GM10248 (cell line): ENCODE measurements at regions not wholly inside any gene's neighbourhood (a gene's known extent, or its start where the extent isn't known, plus 50 kb on each side); places are given as distances from the start of the nearest gene placed in this dataset.

Experiments
- CTCF ChIA-PET: fragments of 300-600 bp; sonication (Branson Sonifier 250); formaldehyde crosslinking; extraction: SDS; loops from one replicate; lab custom pipeline; 2021; ENCODE audit warnings: antibody characterized with exemption; lab: Yijun Ruan, JAX
- POLR2A ChIA-PET: fragments of 350-650 bp; sonication (Branson Sonifier 250); formaldehyde crosslinking; extraction: SDS; loops from one replicate; lab custom pipeline; 2020; ENCODE audit warnings: antibody characterized with exemption; lab: Yijun Ruan, JAX
- DNase-seq: peaks from one replicate; pipeline ENCODE4 v3.0.0; 2012; ENCODE audit errors: extremely low spot score
- TF ChIP-seq, protein P1 (sequence below): IDR thresholded peaks from 2 replicates; pipeline ENCODE4 v1.5.1; 2012; ENCODE audit warnings: mild to moderate bottlenecking, low read depth; ENCODE audit errors: extremely low read depth, missing control alignments, control extremely low read depth

DNA sequence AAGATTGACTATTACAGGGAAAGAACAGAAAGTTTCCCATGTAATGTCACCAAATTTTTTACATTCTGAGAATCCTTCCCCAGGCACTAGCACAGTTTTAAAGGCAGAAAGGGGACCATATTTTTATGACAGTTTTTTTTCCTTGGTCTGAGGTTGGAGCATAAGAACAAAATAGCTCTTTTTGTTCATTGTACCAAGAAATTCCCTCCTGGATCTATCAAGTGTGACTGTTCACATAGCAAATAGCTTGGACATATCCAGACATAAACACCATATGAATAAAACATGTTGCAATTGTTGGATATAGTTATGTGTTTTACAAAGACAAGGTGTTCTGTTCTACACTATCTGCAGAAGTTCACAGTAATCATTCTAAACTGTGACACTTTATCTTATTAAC lies 182.4 kb upstream of the ADGRL2 start:
- DNase-seq = no peak
- TF ChIP-seq, protein P1, sequence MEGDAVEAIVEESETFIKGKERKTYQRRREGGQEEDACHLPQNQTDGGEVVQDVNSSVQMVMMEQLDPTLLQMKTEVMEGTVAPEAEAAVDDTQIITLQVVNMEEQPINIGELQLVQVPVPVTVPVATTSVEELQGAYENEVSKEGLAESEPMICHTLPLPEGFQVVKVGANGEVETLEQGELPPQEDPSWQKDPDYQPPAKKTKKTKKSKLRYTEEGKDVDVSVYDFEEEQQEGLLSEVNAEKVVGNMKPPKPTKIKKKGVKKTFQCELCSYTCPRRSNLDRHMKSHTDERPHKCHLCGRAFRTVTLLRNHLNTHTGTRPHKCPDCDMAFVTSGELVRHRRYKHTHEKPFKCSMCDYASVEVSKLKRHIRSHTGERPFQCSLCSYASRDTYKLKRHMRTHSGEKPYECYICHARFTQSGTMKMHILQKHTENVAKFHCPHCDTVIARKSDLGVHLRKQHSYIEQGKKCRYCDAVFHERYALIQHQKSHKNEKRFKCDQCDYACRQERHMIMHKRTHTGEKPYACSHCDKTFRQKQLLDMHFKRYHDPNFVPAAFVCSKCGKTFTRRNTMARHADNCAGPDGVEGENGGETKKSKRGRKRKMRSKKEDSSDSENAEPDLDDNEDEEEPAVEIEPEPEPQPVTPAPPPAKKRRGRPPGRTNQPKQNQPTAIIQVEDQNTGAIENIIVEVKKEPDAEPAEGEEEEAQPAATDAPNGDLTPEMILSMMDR = no peak
- ChIA-PET POLR2A (no interaction called here), CTCF (interaction anchor here (1.6 kb wide), 1 partner anchor 14 kb away, joined by 4 read pairs; no protein-coding TSS in a partner anchor)

DNA sequence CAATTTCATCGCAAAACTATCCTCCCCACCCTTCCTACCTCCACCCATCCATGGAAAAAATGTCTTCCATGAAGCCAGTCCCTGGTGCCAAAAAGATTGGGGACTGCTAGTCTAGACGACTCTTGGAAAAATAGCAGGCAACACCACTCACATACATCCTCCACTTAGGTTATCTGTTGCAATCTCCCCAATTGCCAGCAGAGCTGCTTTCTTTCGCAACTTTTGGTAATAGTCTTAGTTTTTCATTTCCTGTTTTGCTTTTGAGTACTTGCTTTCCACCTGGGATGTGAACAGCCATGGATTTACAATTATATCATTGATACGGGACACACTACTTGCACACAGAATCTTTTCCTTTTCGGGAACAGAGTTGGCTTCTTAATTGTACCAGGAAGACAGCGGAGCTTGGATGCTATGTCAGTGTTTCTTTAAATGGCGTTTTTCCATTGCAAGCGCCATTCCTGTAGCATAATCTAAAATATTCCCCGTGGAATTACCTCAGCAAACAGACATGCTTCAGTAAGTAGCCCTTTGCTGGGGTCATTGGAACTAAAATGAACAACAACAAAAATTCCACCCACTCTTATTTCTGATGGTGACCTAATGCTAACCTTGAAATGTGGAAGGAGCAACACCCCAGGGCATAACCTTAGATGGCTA lies 183.3 kb upstream of the ADGRL2 start:
- DNase-seq = no peak
- TF ChIP-seq, protein P1 = no peak
- ChIA-PET POLR2A (no interaction called here), CTCF (interaction anchor here (1.6 kb wide), 1 partner anchor 13 kb away, joined by 4 read pairs; no protein-coding TSS in a partner anchor)

DNA sequence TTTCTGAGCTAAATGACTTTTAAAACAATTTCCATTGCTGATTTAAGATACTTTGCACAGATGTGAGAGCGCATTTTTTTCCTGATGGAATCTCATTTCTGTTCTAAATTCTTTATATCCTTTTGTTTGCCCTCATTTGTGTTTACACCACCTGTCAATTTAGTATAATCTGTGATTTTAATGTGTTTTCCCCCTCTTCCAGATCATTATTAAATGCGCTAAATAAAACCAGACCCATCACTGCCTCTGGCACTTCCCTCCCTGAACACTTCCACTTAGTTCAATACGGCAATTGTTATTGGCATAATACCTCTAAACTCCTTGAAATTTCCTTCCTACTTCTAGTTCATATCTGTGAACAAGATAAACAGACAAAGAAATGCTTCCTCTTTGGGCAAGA lies 186.9 kb upstream of the ADGRL2 start:
- POLR2A ChIA-PET = no interaction called here
- no peak for DNase-seq
- CTCF ChIA-PET = interaction anchor here (1.2 kb wide), 1 partner anchor 23 kb away, joined by 5 read pairs; no protein-coding TSS in a partner anchor
- TF ChIP-seq, protein P1 = no peak

DNA sequence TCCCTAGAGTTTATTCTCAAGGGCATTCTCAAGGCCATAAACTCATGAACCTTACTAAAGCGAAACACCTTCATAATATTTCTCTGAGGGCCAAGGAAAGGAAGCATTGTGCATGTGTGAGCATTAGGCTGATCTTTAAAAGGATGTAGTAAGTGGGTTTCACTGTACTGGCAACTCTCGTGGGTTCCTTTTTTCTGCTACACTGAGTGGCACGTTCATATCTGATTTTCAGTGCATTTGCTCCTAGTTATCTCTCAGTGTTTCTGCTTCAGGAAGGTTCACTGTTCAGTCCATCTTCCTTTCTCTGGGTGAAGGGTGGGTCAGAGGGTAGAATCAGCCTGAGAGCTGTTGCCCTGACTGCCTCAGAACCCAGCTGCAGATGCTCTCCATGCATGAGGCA lies 192.8 kb upstream of the ADGRL2 start:
- ChIA-PET POLR2A (no interaction called here), CTCF (interaction anchor here (1.6 kb wide), 1 partner anchor 82 kb away, joined by 3 read pairs; no protein-coding TSS in a partner anchor)
- no peak for DNase-seq
- TF ChIP-seq, protein P1 = no peak

DNA sequence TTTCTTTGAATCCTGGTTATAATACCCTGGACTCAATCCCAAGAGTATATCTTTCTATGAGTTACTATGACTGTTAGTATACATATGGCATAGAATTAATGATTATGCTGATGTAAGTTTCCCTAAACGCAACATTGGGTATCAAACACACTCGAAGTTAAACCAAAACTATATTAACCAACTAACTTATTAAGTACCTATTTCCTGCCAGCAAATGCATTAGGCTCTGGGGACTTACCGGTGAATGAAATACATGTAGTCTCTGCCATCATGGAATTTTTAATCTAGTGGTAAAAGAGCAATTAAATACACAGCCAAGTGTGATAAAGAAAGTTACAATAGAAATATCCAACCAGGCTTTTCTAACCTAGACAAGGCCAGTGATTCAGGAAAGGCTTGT lies 193.6 kb upstream of the ADGRL2 start:
- ChIA-PET CTCF (no interaction called here), POLR2A (no interaction called here)
- TF ChIP-seq, protein P1 = no peak
- no peak for DNase-seq

DNA sequence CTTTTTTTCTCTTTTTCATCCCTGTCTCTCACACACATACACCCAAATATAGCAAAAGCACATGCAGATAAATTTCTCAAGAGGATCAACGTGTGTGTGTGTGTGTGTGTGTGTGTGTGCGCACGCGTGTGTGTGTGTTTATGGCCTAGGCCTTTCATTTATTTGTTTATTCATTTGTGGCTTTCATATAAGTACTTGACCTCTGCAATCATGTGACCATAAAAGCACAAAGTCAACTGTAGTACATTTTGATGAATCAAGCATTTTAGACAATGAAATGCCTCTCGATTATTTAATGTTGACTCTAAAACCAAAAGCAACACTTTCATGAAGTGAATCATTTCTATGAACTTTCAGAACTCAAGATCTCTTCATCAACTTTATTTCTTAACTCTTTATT lies 194.1 kb upstream of the ADGRL2 start:
- POLR2A ChIA-PET = no interaction called here
- CTCF ChIA-PET = no interaction called here
- DNase-seq = no peak
- TF ChIP-seq, protein P1 = no peak
